CD14-positive monocyte (primary cell): ENCODE measurements at regions not wholly inside any gene's neighbourhood (a gene's known extent, or its start where the extent isn't known, plus 50 kb on each side); places are given as distances from the start of the nearest gene placed in this dataset.
"Not testable (repeated sequence)": the region's sequence is repeated elsewhere in the genome, so short reads cannot be mapped to it uniquely, and the experiment has no call there.

Experiments used
- DNase-seq, 3 donors: peaks; one replicate each; pipeline ENCODE4 v3.0.0-alpha.2; 2011 to 2022
- H2AFZ ChIP-seq: 2 replicates; pipeline ENCODE4 v1.6.0; 2012; ENCODE audit warnings: mild to moderate bottlenecking, low read depth, low read length, inconsistent platforms; ENCODE audit not compliant: insufficient read depth, poor library complexity, severe bottlenecking
- H3K27ac ChIP-seq, 2 donors: 1 replicate in 1 of 2; 2 replicates in 1 of 2; pipeline ENCODE4 v1.5.1; 2012 to 2013; ENCODE audit warnings: low read length in 2 of 2, control low read depth in 1 of 2, inconsistent platforms in 1 of 2, low read depth in 1 of 2, mild to moderate bottlenecking in 1 of 2
- H3K27me3 ChIP-seq, 2 donors: one replicate each; pipeline versions ENCODE4 v1.6.0 to v1.6.1; 2011 to 2013; ENCODE audit warnings: low read length in 2 of 2; ENCODE audit not compliant: control insufficient read depth in 2 of 2, insufficient read depth in 2 of 2
- H3K36me3 ChIP-seq, 2 donors: replicated peaks in 1 of 2; 1 replicate in 1 of 2; 2 replicates in 1 of 2; pipeline versions ENCODE4 v1.5.1 to v1.6.1; 2012 to 2013; ENCODE audit warnings: low read length in 2 of 2, control low read depth in 1 of 2, inconsistent platforms in 1 of 2, mild to moderate bottlenecking in 1 of 2; ENCODE audit not compliant: insufficient read depth in 2 of 2, control insufficient read depth in 1 of 2
- H3K4me1 ChIP-seq, 2 donors: 1 replicate in 1 of 2; 2 replicates in 1 of 2; pipeline versions ENCODE4 v1.5.1 to v1.6.1; 2012 to 2013; ENCODE audit warnings: low read length in 2 of 2, control low read depth in 1 of 2, inconsistent platforms in 1 of 2, mild to moderate bottlenecking in 1 of 2, moderate library complexity in 1 of 2; ENCODE audit not compliant: insufficient read depth in 2 of 2, control insufficient read depth in 1 of 2
- H3K4me2 ChIP-seq: replicated peaks from 2 replicates; pipeline ENCODE3; 2012; ENCODE audit warnings: low read length, moderate library complexity, mild to moderate bottlenecking; ENCODE audit not compliant: poor library complexity, severe bottlenecking; ENCODE audit errors: extremely low read depth
- H3K4me3 ChIP-seq, 3 experiments: fragments of 200-600 bp in 1 of 3; sonication (generic) in 1 of 3; replicated peaks in 1 of 3; 1 replicate in 2 of 3; 2 replicates in 1 of 3; pipeline ENCODE4 v1.5.1; 2011 to 2013; ENCODE audit warnings: low read length in 3 of 3, mild to moderate bottlenecking in 3 of 3, control low read depth in 2 of 3, low read depth in 2 of 3, inconsistent platforms in 1 of 3, moderate library complexity in 1 of 3
- H3K79me2 ChIP-seq: 2 replicates; pipeline ENCODE4 v1.6.0; 2012; ENCODE audit warnings: mild to moderate bottlenecking, control low read depth, inconsistent platforms, low read length, moderate library complexity; ENCODE audit not compliant: insufficient read depth
- H3K9ac ChIP-seq: 2 replicates; pipeline ENCODE4 v1.6.0; 2017; ENCODE audit warnings: low read length, mild to moderate bottlenecking; ENCODE audit not compliant: insufficient read depth, poor library complexity, severe bottlenecking
- H3K9me3 ChIP-seq, 2 donors: replicated peaks in 1 of 2; 1 replicate in 1 of 2; 2 replicates in 1 of 2; pipeline versions ENCODE4 v1.5.1 to v1.6.1; 2012 to 2013; ENCODE audit warnings: low read length in 2 of 2, control low read depth in 1 of 2; ENCODE audit not compliant: control insufficient read depth in 1 of 2, insufficient read depth in 1 of 2
- H4K20me1 ChIP-seq: 2 replicates; pipeline ENCODE4 v1.6.0; 2012; ENCODE audit warnings: mild to moderate bottlenecking, low read length, control low read depth, moderate library complexity; ENCODE audit not compliant: insufficient read depth
- H3K27ac Mint-ChIP-seq, 7 donors: one replicate each; pipeline ENCODE4 v1.8.0; 2020; ENCODE audit warnings: mild to moderate bottlenecking in 7 of 7, mixed read lengths in 7 of 7, moderate library complexity in 6 of 7, inconsistent platforms in 2 of 7
- H3K27me3 Mint-ChIP-seq, 3 donors: one replicate each; pipeline ENCODE4 v1.8.0; 2021 to 2022; ENCODE audit warnings: low read depth in 3 of 3, mild to moderate bottlenecking in 3 of 3, mixed read lengths in 3 of 3, moderate library complexity in 3 of 3, inconsistent platforms in 1 of 3
- H3K36me3 Mint-ChIP-seq, 2 donors: one replicate each; pipeline ENCODE4 v1.8.0; 2020; ENCODE audit warnings: mixed read lengths in 2 of 2, inconsistent platforms in 1 of 2, mild to moderate bottlenecking in 1 of 2
- H3K4me1 Mint-ChIP-seq: one replicate; pipeline ENCODE4 v1.8.0; 2020; ENCODE audit warnings: mild to moderate bottlenecking, mixed read lengths
- H3K4me3 Mint-ChIP-seq, 2 donors: one replicate each; pipeline ENCODE4 v1.8.0; 2020; ENCODE audit warnings: mild to moderate bottlenecking in 2 of 2, mixed read lengths in 2 of 2, moderate library complexity in 1 of 2
- H3K9me3 Mint-ChIP-seq, 7 donors: one replicate each; pipeline ENCODE4 v1.8.0; 2020 to 2022; ENCODE audit warnings: mixed read lengths in 7 of 7, mild to moderate bottlenecking in 6 of 7, moderate library complexity in 6 of 7, inconsistent platforms in 2 of 7
- CTCF ChIP-seq: fragments of 200-600 bp; IDR thresholded peaks from one replicate; pipeline ENCODE4 v1.8.0; 2022; ENCODE audit warnings: antibody characterized with exemption, mild to moderate bottlenecking
- WGBS: methylation state at CpG from one replicate; pipeline ENCODE4 v1.1.5; 2013; ENCODE audit warnings: missing lambda C conversion rate; ENCODE audit not compliant: insufficient coverage; 5-methylcytosine and 5-hydroxymethylcytosine counted together
- intact Hi-C, 2 donors: fragments of 100-400 bp; cut with micrococcal nuclease; formaldehyde crosslinking; loops; one replicate each; pipeline versions ENCODE4 v1.15.0 to v1.15.1; 2023

- WGBS, result 67% methylated on average over 1 of the region's 1 CpG
- intact Hi-C loops, result no loop called here
- H3K27me3 Mint-ChIP-seq, result no peaks in the 10 kb centered on the region
Observed at GRCh38 chr12:74599932-74600331, 62.3 kb downstream of the ATXN7L3B start.

GRCh38 chr12:74600817-74601216 is 63.2 kb downstream of the ATXN7L3B start:
- H3K9me3 Mint-ChIP-seq, intact Hi-C loops: not testable (repeated sequence)

More at GRCh38 chr12:74599932-74600331, 62.3 kb downstream of the ATXN7L3B start:
- no peaks in the 10 kb centered on the region for H3K27me3 ChIP-seq
- H3K36me3 ChIP-seq, result no peaks in the 10 kb centered on the region
- peaks cover 0 to 4% (median 1%) of the 10 kb centered on the region in 7 donors for H3K9me3 Mint-ChIP-seq
- no peak overlapping the region for H3K4me2 ChIP-seq
- no peak for DNase-seq
- H3K9me3 ChIP-seq, result peaks cover 0 to 7% of the 10 kb centered on the region in 2 donors
- H3K4me1 ChIP-seq, result no peaks in the 10 kb centered on the region
- H4K20me1 ChIP-seq, result no peaks in the 10 kb centered on the region
- no peaks in the 10 kb centered on the region for H3K4me1 Mint-ChIP-seq
- no peak for TF ChIP-seq CTCF
- no peak overlapping the region for H3K4me3 Mint-ChIP-seq
- H3K9ac ChIP-seq, result no peak overlapping the region
- no peaks in the 10 kb centered on the region for H3K36me3 Mint-ChIP-seq
- H3K27ac ChIP-seq, result no peak overlapping the region
- H3K27ac Mint-ChIP-seq, result no peak overlapping the region
- no peaks in the 10 kb centered on the region for H3K79me2 ChIP-seq
- H3K4me3 ChIP-seq, result no peak overlapping the region
- H2AFZ ChIP-seq, result no peak overlapping the region

More at GRCh38 chr12:74600817-74601216, 63.2 kb downstream of the ATXN7L3B start:
- not testable (repeated sequence) for H3K27me3 Mint-ChIP-seq, H3K27ac ChIP-seq, DNase-seq, H2AFZ ChIP-seq, H3K4me2 ChIP-seq, H3K27me3 ChIP-seq, H3K36me3 ChIP-seq, H3K4me3 Mint-ChIP-seq, H3K4me1 Mint-ChIP-seq, H3K79me2 ChIP-seq, H3K4me1 ChIP-seq, H4K20me1 ChIP-seq, H3K36me3 Mint-ChIP-seq, H3K27ac Mint-ChIP-seq, H3K9ac ChIP-seq, H3K4me3 ChIP-seq, H3K9me3 ChIP-seq
